ENCODE measurements at regions not wholly inside any gene's neighbourhood (a gene's known extent, or its start where the extent isn't known, plus 50 kb on each side); places are given as distances from the start of the nearest gene placed in this dataset.
A peak's percentile ranks its signal among the peaks of the same experiment; 100 is the strongest.

- Histone ChIP-seq H3K4me2 (peak overlapping the region; percentile 35), H3K4me1 (ENCODE audit: insufficient read depth) (peaks cover 27% of the 10 kb centered on the region), H3K79me2 (no peaks in the 10 kb centered on the region), H3K27me3 (no peaks in the 10 kb centered on the region), H3K27ac (peak overlapping the region; percentile 85), H3K36me3 (replicated peaks; ENCODE audit: insufficient read depth, low read depth) (no peaks in the 10 kb centered on the region), H3K9me3 (ENCODE audit: low read depth) (no peaks in the 10 kb centered on the region), H3K4me3 (no peak overlapping the region), H2AFZ (no peak overlapping the region), H4K20me1 (ENCODE audit: insufficient read depth, poor library complexity, severe bottlenecking) (no peaks in the 10 kb centered on the region), H3K9me2 (replicated peaks; ENCODE audit: insufficient read depth) (no peaks in the 10 kb centered on the region)
- TF ChIP-seq EZH2 (IDR thresholded peaks at IDR 0.05; ENCODE audit: borderline replicate concordance) (no peak), CTCF (IDR thresholded peaks at IDR 0.05; ENCODE audit: poor library complexity) (no peak), EZH2phosphoT487 (IDR thresholded peaks at IDR 0.05; ENCODE audit: low read depth, severe bottlenecking, unreplicated experiment) (no peak)
- no peak for DNase-seq (ENCODE audit: low spot score)
Measured at GRCh38 chr10:108598831-108599230, 1324.5 kb downstream of the XPNPEP1 start.

- TF ChIP-seq EZH2 (IDR thresholded peaks at IDR 0.05; ENCODE audit: borderline replicate concordance) (no peak), EZH2phosphoT487 (IDR thresholded peaks at IDR 0.05; ENCODE audit: low read depth, severe bottlenecking, unreplicated experiment) (no peak), CTCF (IDR thresholded peaks at IDR 0.05; ENCODE audit: poor library complexity) (no peak)
- Histone ChIP-seq H3K27me3 (no peaks in the 10 kb centered on the region), H3K79me2 (no peaks in the 10 kb centered on the region), H4K20me1 (ENCODE audit: insufficient read depth, poor library complexity, severe bottlenecking) (no peaks in the 10 kb centered on the region), H3K36me3 (replicated peaks; ENCODE audit: insufficient read depth, low read depth) (no peaks in the 10 kb centered on the region), H3K27ac (peak overlapping the region; percentile 82), H3K4me3 (no peak overlapping the region), H3K4me2 (peak overlapping the region; percentile 28), H3K9me2 (replicated peaks; ENCODE audit: insufficient read depth) (no peaks in the 10 kb centered on the region), H3K4me1 (ENCODE audit: insufficient read depth) (peaks cover 25% of the 10 kb centered on the region), H2AFZ (no peak overlapping the region), H3K9me3 (ENCODE audit: low read depth) (no peaks in the 10 kb centered on the region)
- DNase-seq (ENCODE audit: low spot score), result no peak
- 20% methylated on average over 1 of the region's 1 CpG for WGBS (ENCODE audit: low lambda C conversion rate, missing lambda C conversion rate)
Measured at GRCh38 chr10:108598320-108598695, 1325.0 kb downstream of the XPNPEP1 start.

- H3K27ac ChIP-seq, result peak overlapping the region; percentile 82
- H3K27me3 ChIP-seq, result no peaks in the 10 kb centered on the region
- H2AFZ ChIP-seq, result no peak overlapping the region
- DNase-seq (ENCODE audit: low spot score), result no peak
- no peaks in the 10 kb centered on the region for H4K20me1 ChIP-seq (ENCODE audit: insufficient read depth, poor library complexity, severe bottlenecking)
- H3K9me2 ChIP-seq (replicated peaks; ENCODE audit: insufficient read depth), result no peaks in the 10 kb centered on the region
- no peaks in the 10 kb centered on the region for H3K36me3 ChIP-seq (replicated peaks; ENCODE audit: insufficient read depth, low read depth)
- H3K9me3 ChIP-seq (ENCODE audit: low read depth), result no peaks in the 10 kb centered on the region
- H3K4me2 ChIP-seq, result peak overlapping the region; percentile 28
- 33% methylated on average over 2 of the region's 2 CpGs for WGBS (ENCODE audit: low lambda C conversion rate, missing lambda C conversion rate)
- peaks cover 25% of the 10 kb centered on the region for H3K4me1 ChIP-seq (ENCODE audit: insufficient read depth)
- no peak overlapping the region for H3K4me3 ChIP-seq
- H3K79me2 ChIP-seq, result no peaks in the 10 kb centered on the region
- TF ChIP-seq CTCF (IDR thresholded peaks at IDR 0.05; ENCODE audit: poor library complexity), result no peak
Measured at GRCh38 chr10:108597657-108598319, 1325.5 kb downstream of the XPNPEP1 start.

GRCh38 chr10:108597031-108597430 lies 1326.3 kb downstream of the XPNPEP1 start:
- H3K79me2 ChIP-seq, result no peaks in the 10 kb centered on the region
- no peaks in the 10 kb centered on the region for H3K9me3 ChIP-seq (ENCODE audit: low read depth)
- H2AFZ ChIP-seq, result no peak overlapping the region
- H4K20me1 ChIP-seq (ENCODE audit: insufficient read depth, poor library complexity, severe bottlenecking), result no peaks in the 10 kb centered on the region
- no peaks in the 10 kb centered on the region for H3K9me2 ChIP-seq (replicated peaks; ENCODE audit: insufficient read depth)
- no peak for DNase-seq (ENCODE audit: low spot score)
- no peak for TF ChIP-seq EZH2phosphoT487 (IDR thresholded peaks at IDR 0.05; ENCODE audit: low read depth, severe bottlenecking, unreplicated experiment)
- TF ChIP-seq CTCF (IDR thresholded peaks at IDR 0.05; ENCODE audit: poor library complexity), result no peak
- TF ChIP-seq EZH2 (IDR thresholded peaks at IDR 0.05; ENCODE audit: borderline replicate concordance), result no peak
- H3K4me1 ChIP-seq (ENCODE audit: insufficient read depth), result peaks cover 25% of the 10 kb centered on the region
- H3K27me3 ChIP-seq, result no peaks in the 10 kb centered on the region
- peak overlapping the region; percentile 82 for H3K27ac ChIP-seq
- H3K4me3 ChIP-seq, result no peak overlapping the region
- 76% methylated on average over 6 of the region's 6 CpGs for WGBS (ENCODE audit: low lambda C conversion rate, missing lambda C conversion rate)
- peak overlapping the region; percentile 23 for H3K4me2 ChIP-seq
- H3K36me3 ChIP-seq (replicated peaks; ENCODE audit: insufficient read depth, low read depth), result no peaks in the 10 kb centered on the region
